LNCaP clone FGC (cell line): ENCODE measurements at regions not wholly inside any gene's neighbourhood (a gene's known extent, or its start where the extent isn't known, plus 50 kb on each side); places are given as distances from the start of the nearest gene placed in this dataset.
"Not testable (repeated sequence)": the region's sequence is repeated elsewhere in the genome, so short reads cannot be mapped to it uniquely, and the experiment has no call there.

Experiments used
- DNase-seq: peaks from one replicate; pipeline ENCODE4 v3.0.0-alpha.2; 2011; ENCODE audit warnings: low read depth
- H3K4me3 ChIP-seq: 2 replicates; pipeline ENCODE4 v1.5.1; 2011; ENCODE audit warnings: mild to moderate bottlenecking, low read depth, low read length, control low read depth
- CTCF ChIP-seq: IDR thresholded peaks from 2 replicates; pipeline ENCODE4 v1.5.1; 2012; ENCODE audit warnings: mild to moderate bottlenecking; ENCODE audit not compliant: control insufficient read depth, insufficient read depth; ENCODE audit errors: extremely low read depth

GRCh38 chr20:46785958-46786357, 76.5 kb downstream of the SLC2A10 start:
- H3K4me3 ChIP-seq: no peak overlapping the region
- TF ChIP-seq CTCF: no peak
- DNase-seq: no peak

GRCh38 chr20:46786566-46786965, 77.1 kb downstream of the SLC2A10 start:
- no peak overlapping the region for H3K4me3 ChIP-seq
- TF ChIP-seq CTCF: no peak
- DNase-seq: no peak

- TF ChIP-seq CTCF: no peak
- H3K4me3 ChIP-seq: no peak overlapping the region
- DNase-seq: no peak
These were observed 78.7 kb downstream of the SLC2A10 start for GRCh38 chr20:46787991-46788762.

GRCh38 chr20:46788763-46789091, 79.3 kb downstream of the SLC2A10 start:
- DNase-seq, H3K4me3 ChIP-seq: not testable (repeated sequence)

GRCh38 chr20:46789339-46790028, 80.0 kb downstream of the SLC2A10 start:
- no peak for TF ChIP-seq CTCF
- H3K4me3 ChIP-seq: no peak overlapping the region
- no peak for DNase-seq

- H3K4me3 ChIP-seq: no peak overlapping the region
- no peak for TF ChIP-seq CTCF
- DNase-seq: no peak
These were observed 82.4 kb downstream of the SLC2A10 start for GRCh38 chr20:46791722-46792416.

- no peak for TF ChIP-seq CTCF
- DNase-seq: no peak
- no peak overlapping the region for H3K4me3 ChIP-seq
These were observed 87.8 kb downstream of the SLC2A10 start for GRCh38 chr20:46797206-46797605.
